H9 (cell line): ENCODE measurements at regions not wholly inside any gene's neighbourhood (a gene's known extent, or its start where the extent isn't known, plus 50 kb on each side); places are given as distances from the start of the nearest gene placed in this dataset.

Experiments used
- DNase-seq: peaks from one replicate; pipeline ENCODE4 v3.0.0-alpha.2; 2017
- H2AFZ ChIP-seq: one replicate; pipeline ENCODE4 v1.6.1; 2013; ENCODE audit warnings: mild to moderate bottlenecking, low read length, control low read depth, moderate library complexity
- H2AK5ac ChIP-seq: 2 replicates; pipeline ENCODE4 v1.6.1; 2013; ENCODE audit warnings: low read length, control low read depth, mixed read lengths; ENCODE audit not compliant: insufficient read length
- H2BK120ac ChIP-seq: one replicate; pipeline ENCODE4 v1.6.1; 2013; ENCODE audit warnings: low read depth, mild to moderate bottlenecking, low read length, control low read depth, inconsistent platforms; ENCODE audit not compliant: poor library complexity, severe bottlenecking
- H2BK12ac ChIP-seq: 2 replicates; pipeline ENCODE4 v1.6.1; 2013; ENCODE audit warnings: low read length, control low read depth, mixed read lengths, low read depth; ENCODE audit not compliant: insufficient read length
- H2BK15ac ChIP-seq: 2 replicates; pipeline ENCODE4 v1.6.1; 2013; ENCODE audit warnings: low read depth, low read length, control low read depth
- H2BK20ac ChIP-seq: one replicate; pipeline ENCODE4 v1.6.1; 2013; ENCODE audit warnings: low read depth, mild to moderate bottlenecking, low read length, control low read depth, inconsistent platforms; ENCODE audit not compliant: poor library complexity, severe bottlenecking
- H2BK5ac ChIP-seq: 2 replicates; pipeline ENCODE4 v1.6.1; 2013; ENCODE audit warnings: low read length, control low read depth, mixed read lengths; ENCODE audit not compliant: insufficient read length
- H3K14ac ChIP-seq: 2 replicates; pipeline ENCODE4 v1.6.1; 2013; ENCODE audit warnings: low read length, control low read depth; ENCODE audit not compliant: insufficient read depth
- H3K18ac ChIP-seq: 2 replicates; pipeline ENCODE4 v1.6.1; 2013; ENCODE audit warnings: low read depth, mild to moderate bottlenecking, mixed read lengths, low read length, control low read depth; ENCODE audit not compliant: insufficient read length
- H3K23ac ChIP-seq: 2 replicates; pipeline ENCODE4 v1.6.1; 2013; ENCODE audit warnings: low read length, control low read depth, mixed read lengths, low read depth; ENCODE audit not compliant: insufficient read length
- H3K23me2 ChIP-seq: 2 replicates; pipeline ENCODE4 v1.6.1; 2013; ENCODE audit warnings: low read depth, mild to moderate bottlenecking, mixed read lengths, low read length, control low read depth; ENCODE audit not compliant: insufficient read length, poor library complexity, severe bottlenecking
- H3K27ac ChIP-seq: 2 replicates; pipeline ENCODE4 v1.5.1; 2013; ENCODE audit warnings: low read length, control low read depth, mixed read lengths, low read depth; ENCODE audit not compliant: insufficient read length
- H3K27me3 ChIP-seq: 2 replicates; pipeline ENCODE4 v1.6.1; 2013; ENCODE audit warnings: low read length, control low read depth, inconsistent platforms; ENCODE audit not compliant: insufficient read depth
- H3K4ac ChIP-seq: 2 replicates; pipeline ENCODE4 v1.6.1; 2013; ENCODE audit warnings: low read depth, mild to moderate bottlenecking, control low read depth, inconsistent platforms, low read length, moderate library complexity
- H3K4me1 ChIP-seq: 2 replicates; pipeline ENCODE4 v1.6.1; 2013; ENCODE audit warnings: low read length, control low read depth, inconsistent platforms; ENCODE audit not compliant: insufficient read depth
- H3K4me2 ChIP-seq: 2 replicates; pipeline ENCODE4 v1.6.1; 2013; ENCODE audit warnings: low read length, control low read depth, mixed read lengths; ENCODE audit not compliant: insufficient read length, insufficient read depth
- H3K56ac ChIP-seq: 2 replicates; pipeline ENCODE4 v1.6.1; 2013; ENCODE audit warnings: low read depth, mild to moderate bottlenecking, mixed read lengths, low read length, control low read depth; ENCODE audit not compliant: insufficient read length
- H3K79me1 ChIP-seq: 2 replicates; pipeline ENCODE4 v1.6.1; 2013; ENCODE audit warnings: low read depth, mild to moderate bottlenecking, moderate library complexity, low read length, control low read depth, inconsistent platforms; ENCODE audit not compliant: insufficient read depth, poor library complexity, severe bottlenecking
- H3K79me2 ChIP-seq: 2 replicates; pipeline ENCODE4 v1.6.1; 2013; ENCODE audit warnings: low read length, control low read depth, inconsistent platforms; ENCODE audit not compliant: insufficient read depth
- H3K9ac ChIP-seq: 2 replicates; pipeline ENCODE4 v1.6.1; 2013; ENCODE audit warnings: low read length, control low read depth, mixed read lengths; ENCODE audit not compliant: insufficient read length; ENCODE audit errors: extremely low read depth
- H3K9me3 ChIP-seq: one replicate; pipeline ENCODE4 v1.6.1; 2013; ENCODE audit warnings: low read depth, low read length, inconsistent platforms; ENCODE audit not compliant: control insufficient read depth
- H3T11ph ChIP-seq: one replicate; pipeline ENCODE4 v1.6.1; 2013; ENCODE audit warnings: mild to moderate bottlenecking, low read length, control low read depth, inconsistent platforms
- H4K20me1 ChIP-seq: one replicate; pipeline ENCODE4 v1.6.1; 2013; ENCODE audit not compliant: control insufficient read depth, insufficient read length, insufficient read depth
- H4K5ac ChIP-seq: 2 replicates; pipeline ENCODE4 v1.6.1; 2013; ENCODE audit warnings: low read depth, mild to moderate bottlenecking, mixed read lengths, low read length, control low read depth; ENCODE audit not compliant: insufficient read length
- H4K8ac ChIP-seq: replicated peaks from 2 replicates; pipeline ENCODE4 v1.6.1; 2013; ENCODE audit warnings: low read length, control low read depth, mixed read lengths, low read depth; ENCODE audit not compliant: insufficient read length
- H4K91ac ChIP-seq: 2 replicates; pipeline ENCODE4 v1.6.1; 2013; ENCODE audit warnings: low read depth, mild to moderate bottlenecking, moderate library complexity, mixed read lengths, low read length, control low read depth; ENCODE audit not compliant: insufficient read length
- H3K27ac Mint-ChIP-seq, 3 experiments: 2 replicates in 2 of 3; 3 replicates in 1 of 3; pipeline ENCODE4 v1.8.0; 2020 to 2021; ENCODE audit warnings: mixed read lengths in 3 of 3, mild to moderate bottlenecking in 1 of 3, moderate library complexity in 1 of 3
- H3K27me3 Mint-ChIP-seq: 2 replicates; pipeline ENCODE4 v1.8.0; 2021; ENCODE audit warnings: low read depth, mild to moderate bottlenecking, moderate library complexity, mixed read lengths
- H3K36me3 Mint-ChIP-seq, 3 experiments: 2 replicates in 2 of 3; 3 replicates in 1 of 3; pipeline ENCODE4 v1.8.0; 2020 to 2021; ENCODE audit warnings: low read depth in 3 of 3, mixed read lengths in 3 of 3; ENCODE audit not compliant: insufficient read depth in 1 of 3
- H3K4me1 Mint-ChIP-seq, 2 experiments: 2 replicates each; pipeline ENCODE4 v1.8.0; 2020; ENCODE audit warnings: mixed read lengths in 2 of 2
- H3K4me3 Mint-ChIP-seq, 2 experiments: 2 replicates in 1 of 2; 3 replicates in 1 of 2; pipeline ENCODE4 v1.8.0; 2020 to 2021; ENCODE audit warnings: mild to moderate bottlenecking in 2 of 2, mixed read lengths in 2 of 2, moderate library complexity in 1 of 2
- H3K9me3 Mint-ChIP-seq, 2 experiments: 2 replicates in 1 of 2; 3 replicates in 1 of 2; pipeline ENCODE4 v1.8.0; 2020; ENCODE audit warnings: mild to moderate bottlenecking in 2 of 2, mixed read lengths in 2 of 2, moderate library complexity in 1 of 2
- CTCF ChIP-seq: fragments of 200-600 bp; sonication (generic); conservative IDR thresholded peaks from 3 replicates; pipeline ENCODE4 v1.8.0; 2021; ENCODE audit warnings: antibody characterized with exemption, mild to moderate bottlenecking
- WGBS: extraction: QIAGEN DNeasy Blood & Tissue Kit; methylation state at CpG from one replicate; pipeline ENCODE4 v1.1.7; 2013; ENCODE audit warnings: missing lambda C conversion rate, low lambda C conversion rate, mixed read lengths; ENCODE audit not compliant: insufficient read length; ENCODE audit errors: extremely low coverage; 5-methylcytosine and 5-hydroxymethylcytosine counted together

GRCh38 chr2:74743039-74743438 is 89.0 kb downstream of the SEMA4F start:
- H3K27me3 ChIP-seq = no peaks in the 10 kb centered on the region
- TF ChIP-seq CTCF = no peak
- H2AFZ ChIP-seq = no peak overlapping the region
- H3K23me2 ChIP-seq = no peaks in the 10 kb centered on the region
- H4K91ac ChIP-seq = no peak overlapping the region
- H2BK15ac ChIP-seq = no peak overlapping the region
- no peak overlapping the region for H2AK5ac ChIP-seq
- Mint-ChIP-seq H3K27me3 (no peaks in the 10 kb centered on the region; the same call in 1 of the 2 replicates), H3K27ac (no peak overlapping the region; a peak in 1 of 7 replicates), H3K4me1 (peaks cover 19 to 21% of the 10 kb centered on the region in 2 experiments), H3K4me3 (no peak overlapping the region), H3K36me3 (no peaks in the 10 kb centered on the region; a peak in 1 of 7 replicates), H3K9me3 (no peaks in the 10 kb centered on the region)
- WGBS = no CpG with 5 or more reads among the region's 5 CpGs
- H3K4me1 ChIP-seq = peaks cover 10% of the 10 kb centered on the region; the same call in 1 of the 2 replicates
- H2BK120ac ChIP-seq = no peak overlapping the region
- H2BK5ac ChIP-seq = no peak overlapping the region
- no peak overlapping the region for H3K14ac ChIP-seq
- H3K4ac ChIP-seq = no peak overlapping the region
- H4K20me1 ChIP-seq = no peaks in the 10 kb centered on the region
- no peak overlapping the region for H3T11ph ChIP-seq
- no peak overlapping the region for H4K8ac ChIP-seq
- no peaks in the 10 kb centered on the region for H3K79me1 ChIP-seq
- H3K18ac ChIP-seq = no peak overlapping the region
- no peaks in the 10 kb centered on the region for H3K79me2 ChIP-seq
- H3K56ac ChIP-seq = no peak overlapping the region
- H3K27ac ChIP-seq = no peak overlapping the region
- no peak overlapping the region for H3K23ac ChIP-seq
- H3K4me2 ChIP-seq = no peak overlapping the region
- DNase-seq = no peak
- H4K5ac ChIP-seq = no peak overlapping the region
- no peak overlapping the region for H2BK20ac ChIP-seq
- no peaks in the 10 kb centered on the region for H3K9me3 ChIP-seq
- H2BK12ac ChIP-seq = no peak overlapping the region
- no peak overlapping the region for H3K9ac ChIP-seq
